ENCODE measurements at regions not wholly inside any gene's neighbourhood (a gene's known extent, or its start where the extent isn't known, plus 50 kb on each side); places are given as distances from the start of the nearest gene placed in this dataset.

- TF ChIP-seq, protein P1, sequence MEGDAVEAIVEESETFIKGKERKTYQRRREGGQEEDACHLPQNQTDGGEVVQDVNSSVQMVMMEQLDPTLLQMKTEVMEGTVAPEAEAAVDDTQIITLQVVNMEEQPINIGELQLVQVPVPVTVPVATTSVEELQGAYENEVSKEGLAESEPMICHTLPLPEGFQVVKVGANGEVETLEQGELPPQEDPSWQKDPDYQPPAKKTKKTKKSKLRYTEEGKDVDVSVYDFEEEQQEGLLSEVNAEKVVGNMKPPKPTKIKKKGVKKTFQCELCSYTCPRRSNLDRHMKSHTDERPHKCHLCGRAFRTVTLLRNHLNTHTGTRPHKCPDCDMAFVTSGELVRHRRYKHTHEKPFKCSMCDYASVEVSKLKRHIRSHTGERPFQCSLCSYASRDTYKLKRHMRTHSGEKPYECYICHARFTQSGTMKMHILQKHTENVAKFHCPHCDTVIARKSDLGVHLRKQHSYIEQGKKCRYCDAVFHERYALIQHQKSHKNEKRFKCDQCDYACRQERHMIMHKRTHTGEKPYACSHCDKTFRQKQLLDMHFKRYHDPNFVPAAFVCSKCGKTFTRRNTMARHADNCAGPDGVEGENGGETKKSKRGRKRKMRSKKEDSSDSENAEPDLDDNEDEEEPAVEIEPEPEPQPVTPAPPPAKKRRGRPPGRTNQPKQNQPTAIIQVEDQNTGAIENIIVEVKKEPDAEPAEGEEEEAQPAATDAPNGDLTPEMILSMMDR (IDR thresholded peaks at IDR 0.05): no peak
- no peak for TF ChIP-seq POLR2A (IDR thresholded peaks at IDR 0.05; ENCODE audit: low read depth)
These were observed 187.6 kb upstream of the NRIP1 start for GRCh38 chr21:15252431-15252830.

All from esophagus muscularis mucosa (tissue), 3 donors.